ENCODE measurements at regions not wholly inside any gene's neighbourhood (a gene's known extent, or its start where the extent isn't known, plus 50 kb on each side); places are given as distances from the start of the nearest gene placed in this dataset.

DNA sequence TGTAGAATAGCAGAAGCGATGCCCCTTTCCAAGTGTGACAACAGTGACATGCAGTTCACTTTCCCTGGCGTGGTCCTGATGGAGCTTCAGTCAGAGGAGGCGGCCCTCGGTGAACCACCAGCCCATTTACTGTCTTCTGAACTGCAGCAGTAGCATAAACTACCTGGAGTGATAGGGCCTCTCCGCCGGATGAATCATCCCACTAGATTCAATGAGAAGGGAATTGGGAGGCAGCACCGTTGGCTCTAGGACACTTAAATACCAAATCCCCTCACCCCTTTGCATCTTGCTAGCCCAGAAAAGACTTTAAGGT is 112.8 kb upstream of the GPR12 start:
- Histone ChIP-seq H3K36me3 (no peaks in the 10 kb centered on the region), H3K4me3 (no peak overlapping the region), H3K4me1 (no peaks in the 10 kb centered on the region), H3K27ac (no peak overlapping the region), H3K27me3 (peaks cover 3% of the 10 kb centered on the region), H3K9me3 (peaks cover 0 to 8% of the 10 kb centered on the region in 2 donors)
- no peak for DNase-seq
- TF ChIP-seq POLR2AphosphoS5 (IDR thresholded peaks at IDR 0.05), result no peak
- no peak for TF ChIP-seq EP300 (IDR thresholded peaks at IDR 0.05; ENCODE audit: low read depth)
- TF ChIP-seq, protein P1, sequence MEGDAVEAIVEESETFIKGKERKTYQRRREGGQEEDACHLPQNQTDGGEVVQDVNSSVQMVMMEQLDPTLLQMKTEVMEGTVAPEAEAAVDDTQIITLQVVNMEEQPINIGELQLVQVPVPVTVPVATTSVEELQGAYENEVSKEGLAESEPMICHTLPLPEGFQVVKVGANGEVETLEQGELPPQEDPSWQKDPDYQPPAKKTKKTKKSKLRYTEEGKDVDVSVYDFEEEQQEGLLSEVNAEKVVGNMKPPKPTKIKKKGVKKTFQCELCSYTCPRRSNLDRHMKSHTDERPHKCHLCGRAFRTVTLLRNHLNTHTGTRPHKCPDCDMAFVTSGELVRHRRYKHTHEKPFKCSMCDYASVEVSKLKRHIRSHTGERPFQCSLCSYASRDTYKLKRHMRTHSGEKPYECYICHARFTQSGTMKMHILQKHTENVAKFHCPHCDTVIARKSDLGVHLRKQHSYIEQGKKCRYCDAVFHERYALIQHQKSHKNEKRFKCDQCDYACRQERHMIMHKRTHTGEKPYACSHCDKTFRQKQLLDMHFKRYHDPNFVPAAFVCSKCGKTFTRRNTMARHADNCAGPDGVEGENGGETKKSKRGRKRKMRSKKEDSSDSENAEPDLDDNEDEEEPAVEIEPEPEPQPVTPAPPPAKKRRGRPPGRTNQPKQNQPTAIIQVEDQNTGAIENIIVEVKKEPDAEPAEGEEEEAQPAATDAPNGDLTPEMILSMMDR (IDR thresholded peaks at IDR 0.05), result no peak
- no peak for TF ChIP-seq POLR2A (IDR thresholded peaks at IDR 0.05)
- in situ Hi-C loops (cut with MboI; ENCODE audit: low pct_ligation_motif_present in 1 of 4, low pct_unique_long_range_greater_than_20kb in 1 of 4, low sequenced_read_pairs in 3 of 4), result no loop called here
- intact Hi-C loops (cut with DNase I; ENCODE audit: low total_unique reads), result no loop called here
- 78% methylated on average over 7 of the region's 7 CpGs; no CpG with 5 or more reads in 1 of the 2 donors for WGBS, 2 donors (ENCODE audit: low coverage in 1 of 2)

DNA sequence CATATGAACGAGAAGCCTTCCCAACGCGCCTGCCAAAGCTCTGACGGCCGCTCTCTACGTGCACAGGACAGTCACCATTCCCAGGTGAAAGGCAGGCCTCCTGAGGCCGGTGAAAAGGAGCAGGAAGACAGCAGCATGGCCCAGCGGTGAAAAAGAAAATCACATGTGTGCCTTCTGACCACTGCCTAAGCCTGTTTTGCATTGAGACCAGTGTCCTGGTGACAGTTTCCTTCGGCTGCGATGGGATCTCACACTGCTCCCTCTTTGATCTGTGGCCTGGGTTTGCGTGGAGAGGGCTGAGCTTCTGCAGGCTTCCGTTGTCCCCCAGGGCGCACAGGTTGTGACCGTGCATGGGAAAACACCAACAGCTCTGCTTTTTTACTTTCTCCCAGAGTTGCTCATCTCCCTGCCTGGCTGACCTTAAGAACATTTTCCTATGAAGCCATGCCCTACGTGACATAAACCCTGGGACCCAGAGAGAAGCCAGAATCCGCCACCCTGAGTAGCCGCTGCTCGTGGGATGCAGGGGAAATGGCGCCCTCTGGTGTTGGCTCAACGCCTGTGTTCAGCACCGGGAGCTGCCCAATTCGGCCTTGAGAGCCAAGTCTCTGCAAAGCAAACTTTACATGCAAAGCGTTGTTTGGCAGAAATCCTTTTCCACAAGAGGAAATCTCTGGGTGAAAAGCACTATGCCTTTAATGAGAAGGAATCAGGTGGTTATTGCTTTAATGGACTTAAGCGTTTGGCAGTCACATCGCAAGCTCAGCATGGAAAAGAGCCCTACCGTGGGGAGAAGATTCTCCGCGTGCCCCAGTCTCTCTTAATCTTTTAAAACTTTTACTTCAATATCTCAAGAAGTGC is 112.2 kb upstream of the GPR12 start:
- Histone ChIP-seq H3K27me3 (peaks cover 3% of the 10 kb centered on the region), H3K9me3 (peaks cover 0 to 8% of the 10 kb centered on the region in 2 donors), H3K4me1 (no peaks in the 10 kb centered on the region), H3K36me3 (no peaks in the 10 kb centered on the region), H3K27ac (no peak overlapping the region), H3K4me3 (no peak overlapping the region)
- 62 to 83% methylated on average over 7 to 28 of the region's 28 CpGs for WGBS, 2 donors (ENCODE audit: low coverage in 1 of 2)
- no peak for TF ChIP-seq EP300 (IDR thresholded peaks at IDR 0.05; ENCODE audit: low read depth)
- TF ChIP-seq, protein P1 (IDR thresholded peaks at IDR 0.05), result peak; percentile 38 to 65 (median 45)
- in situ Hi-C loops (cut with MboI; ENCODE audit: low pct_ligation_motif_present in 1 of 4, low pct_unique_long_range_greater_than_20kb in 1 of 4, low sequenced_read_pairs in 3 of 4) (no loop called here), intact Hi-C loops (cut with DNase I; ENCODE audit: low total_unique reads) (no loop called here)
- DNase-seq, result peak; percentile 33

DNA sequence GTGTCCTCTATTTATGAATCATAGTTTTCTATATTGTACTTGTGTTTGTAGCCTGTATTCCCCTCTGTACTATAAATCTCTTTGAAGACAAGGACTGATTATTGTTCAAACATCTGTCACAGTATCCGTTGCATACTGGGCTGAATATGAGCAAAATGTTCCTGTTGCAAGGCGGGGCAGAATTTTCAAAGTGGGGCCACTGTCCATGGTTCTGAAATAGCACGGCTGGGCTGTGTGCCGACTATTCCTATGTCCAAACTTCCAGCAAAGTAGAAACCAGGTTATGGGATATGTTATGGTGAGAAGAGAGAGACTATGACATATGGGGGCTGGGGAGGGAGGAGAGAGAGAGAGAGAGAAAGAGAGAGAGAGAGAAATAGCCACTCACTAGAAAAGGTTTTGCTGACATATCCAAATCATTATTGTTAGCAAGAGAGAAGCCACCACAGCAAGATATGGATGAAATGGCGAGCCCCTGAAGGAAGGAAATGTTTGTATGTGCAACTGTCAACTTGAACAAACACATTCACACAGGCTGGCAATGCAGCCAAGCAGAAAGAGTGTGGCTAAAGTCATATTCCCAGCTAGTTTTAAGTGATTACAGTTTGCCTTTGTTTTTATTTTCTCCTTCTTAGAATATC is 107.0 kb upstream of the GPR12 start:
- in situ Hi-C loops (cut with MboI; ENCODE audit: low pct_ligation_motif_present in 1 of 4, low pct_unique_long_range_greater_than_20kb in 1 of 4, low sequenced_read_pairs in 3 of 4), result no loop called here
- TF ChIP-seq, protein P1 (IDR thresholded peaks at IDR 0.05), result no peak
- no peak for TF ChIP-seq EP300 (IDR thresholded peaks at IDR 0.05; ENCODE audit: low read depth)
- TF ChIP-seq POLR2A (IDR thresholded peaks at IDR 0.05), result no peak
- TF ChIP-seq POLR2AphosphoS5 (IDR thresholded peaks at IDR 0.05), result no peak
- WGBS, 2 donors (ENCODE audit: low coverage in 1 of 2), result 11 to 22% methylated on average over 1 to 5 of the region's 5 CpGs
- Histone ChIP-seq H3K36me3 (no peaks in the 10 kb centered on the region), H3K4me3 (no peak overlapping the region), H3K27ac (no peak overlapping the region), H3K27me3 (no peaks in the 10 kb centered on the region), H3K9me3 (no peaks in the 10 kb centered on the region), H3K4me1 (no peaks in the 10 kb centered on the region)
- DNase-seq, result no peak
- intact Hi-C loops (cut with DNase I; ENCODE audit: low total_unique reads), result no loop called here

DNA sequence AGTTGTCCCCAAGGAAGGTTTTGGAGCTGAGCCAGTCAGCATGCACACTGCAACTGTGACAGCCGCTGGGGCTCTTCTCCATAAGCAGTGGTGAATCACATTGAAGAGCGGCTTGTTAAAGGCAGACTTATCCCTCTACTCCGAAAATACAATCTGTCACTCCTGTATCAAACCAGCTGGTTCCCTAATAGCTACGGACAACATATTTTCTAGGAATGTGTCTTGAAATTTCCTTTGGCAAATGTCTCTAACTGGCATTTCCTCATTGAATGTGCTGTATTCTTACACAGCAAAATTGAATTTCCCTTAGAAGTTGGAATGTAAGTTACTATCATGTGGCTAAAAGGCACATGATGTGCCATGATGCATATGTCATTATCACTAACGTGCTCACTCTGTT is 104.0 kb upstream of the GPR12 start:
- 70 to 74% methylated on average over 4 to 5 of the region's 5 CpGs for WGBS, 2 donors (ENCODE audit: low coverage in 1 of 2)

More for the DNA sequence above, 104.0 kb upstream of the GPR12 start:
- no peak overlapping the region for H3K27ac ChIP-seq
- H3K4me3 ChIP-seq, result no peak overlapping the region
- H3K9me3 ChIP-seq, result no peaks in the 10 kb centered on the region
- H3K27me3 ChIP-seq, result no peaks in the 10 kb centered on the region
- in situ Hi-C loops (cut with MboI; ENCODE audit: low pct_ligation_motif_present in 1 of 4, low pct_unique_long_range_greater_than_20kb in 1 of 4, low sequenced_read_pairs in 3 of 4) (no loop called here), intact Hi-C loops (cut with DNase I; ENCODE audit: low total_unique reads) (no loop called here)
- no peaks in the 10 kb centered on the region for H3K4me1 ChIP-seq
- no peak for DNase-seq
- H3K36me3 ChIP-seq, result no peaks in the 10 kb centered on the region
- TF ChIP-seq, protein P1 (IDR thresholded peaks at IDR 0.05), result no peak
- no peak for TF ChIP-seq POLR2AphosphoS5 (IDR thresholded peaks at IDR 0.05)
- TF ChIP-seq POLR2A (IDR thresholded peaks at IDR 0.05), result no peak
- no peak for TF ChIP-seq EP300 (IDR thresholded peaks at IDR 0.05; ENCODE audit: low read depth)

Data from transverse colon (tissue), 4 donors.